SK-N-SH (cell line): ENCODE measurements at regions not wholly inside any gene's neighbourhood (a gene's known extent, or its start where the extent isn't known, plus 50 kb on each side); places are given as distances from the start of the nearest gene placed in this dataset.
A peak's percentile ranks its signal among the peaks of the same experiment; 100 is the strongest.

Experiments used
- CTCF ChIA-PET: fragments of 300-600, 350-600 bp; formaldehyde crosslinking; extraction: SDS; loops from one replicate; lab custom pipeline; 2021; lab: Yijun Ruan, JAX
- POLR2A ChIA-PET: fragments of 350-600 bp; sonication (Branson Sonifier 250); formaldehyde crosslinking; extraction: SDS; loops from one replicate; lab custom pipeline; 2020; ENCODE audit warnings: antibody characterized with exemption, inconsistent platforms; lab: Yijun Ruan, JAX
- DNase-seq: peaks from one replicate; pipeline ENCODE4 v3.0.0; 2012
- H2AFZ ChIP-seq: fragments of 200-600 bp; sonication (generic); 2 replicates; pipeline ENCODE4 v1.8.1; 2016; ENCODE audit warnings: antibody characterized with exemption, mild to moderate bottlenecking, low read depth
- H3F3A ChIP-seq: fragments of 200-600 bp; sonication (generic); replicated peaks from 2 replicates; pipeline ENCODE3; 2016; ENCODE audit warnings: antibody characterized with exemption, mild to moderate bottlenecking; ENCODE audit not compliant: insufficient read depth
- H3K27ac ChIP-seq, 2 experiments: fragments of 200-500 bp in 1 of 2; fragments of 200-600 bp in 1 of 2; sonication (Bioruptor generic) in 1 of 2; sonication (generic), shearing (Covaris generic) in 1 of 2; 2 replicates each; pipeline versions ENCODE4 v1.5.1 to v1.6.1; 2014 to 2016; ENCODE audit warnings: low read depth in 2 of 2, inconsistent platforms in 1 of 2, low read length in 1 of 2, mild to moderate bottlenecking in 1 of 2, mixed read lengths in 1 of 2
- H3K27me3 ChIP-seq: fragments of 200-600 bp; sonication (generic), shearing (Covaris generic); 2 replicates; pipeline ENCODE4 v1.6.1; 2016; ENCODE audit warnings: mixed run types; ENCODE audit not compliant: insufficient read depth
- H3K36me3 ChIP-seq, 2 experiments: fragments of 200-500 bp in 1 of 2; fragments of 200-600 bp in 1 of 2; sonication (Bioruptor generic) in 1 of 2; sonication (generic) in 1 of 2; replicated peaks in 1 of 2; 2 replicates each; pipeline versions ENCODE3 to v1.5.1; 2014 to 2016; ENCODE audit warnings: low read length in 1 of 2, mild to moderate bottlenecking in 1 of 2; ENCODE audit not compliant: insufficient read depth in 2 of 2, control insufficient read depth in 1 of 2
- H3K4me1 ChIP-seq, 2 experiments: fragments of 200-500 bp in 1 of 2; fragments of 200-600 bp in 1 of 2; sonication (Bioruptor generic) in 1 of 2; sonication (generic), shearing (Covaris generic) in 1 of 2; 2 replicates each; pipeline versions ENCODE4 v1.5.1 to v1.6.1; 2014 to 2016; ENCODE audit warnings: low read depth in 1 of 2, low read length in 1 of 2, mixed run types in 1 of 2; ENCODE audit not compliant: insufficient read depth in 2 of 2, control insufficient read depth in 1 of 2
- H3K4me2 ChIP-seq: fragments of 200-600 bp; sonication (generic), shearing (Covaris generic); 2 replicates; pipeline ENCODE4 v1.6.1; 2017; ENCODE audit warnings: mixed run types
- H3K4me3 ChIP-seq, 2 experiments: fragments of 200-500 bp in 1 of 2; fragments of 200-600 bp in 1 of 2; sonication (Bioruptor generic) in 1 of 2; sonication (generic), shearing (Covaris generic) in 1 of 2; 2 replicates each; pipeline versions ENCODE4 v1.5.1 to v1.8.1; 2014 to 2016; ENCODE audit warnings: low read depth in 2 of 2, inconsistent platforms in 1 of 2, low read length in 1 of 2, mild to moderate bottlenecking in 1 of 2, mixed read lengths in 1 of 2, moderate library complexity in 1 of 2
- H3K79me2 ChIP-seq: fragments of 200-600 bp; sonication (generic); 2 replicates; pipeline ENCODE4 v1.8.1; 2017; ENCODE audit warnings: mild to moderate bottlenecking; ENCODE audit not compliant: insufficient read depth
- H3K9ac ChIP-seq: fragments of 200-600 bp; sonication (generic); 2 replicates; pipeline ENCODE4 v1.6.1; 2017; ENCODE audit warnings: mixed run types
- H3K9me2 ChIP-seq: fragments of 200-600 bp; sonication (generic); 2 replicates; pipeline ENCODE4 v1.6.1; 2017; ENCODE audit warnings: mixed run types
- H3K9me3 ChIP-seq: fragments of 200-600 bp; sonication (generic); 2 replicates; pipeline ENCODE4 v1.6.1; 2017; ENCODE audit warnings: mixed run types, mild to moderate bottlenecking, moderate library complexity
- H4K20me1 ChIP-seq: fragments of 200-600 bp; sonication (generic); 2 replicates; pipeline ENCODE4 v1.6.1; 2017; ENCODE audit warnings: mild to moderate bottlenecking, mixed run types; ENCODE audit not compliant: insufficient read depth
- CHD2 ChIP-seq: fragments of 150-350 bp; IDR thresholded peaks from 2 replicates; pipeline ENCODE4 v1.6.1; 2018; ENCODE audit warnings: low read length; ENCODE audit not compliant: partially characterized antibody
- ELF1 ChIP-seq: IDR thresholded peaks from 2 replicates; pipeline ENCODE4 v1.4.0; 2012
- EP300 ChIP-seq, 2 experiments: IDR thresholded peaks; 2 replicates each; pipeline versions ENCODE4 v1.4.0 to v1.6.1; 2012; ENCODE audit warnings: borderline replicate concordance in 1 of 2, low read depth in 1 of 2, low read length in 1 of 2
- EZH2phosphoT487 ChIP-seq: fragments of 200-600 bp; sonication (generic); IDR thresholded peaks from 2 replicates; pipeline ENCODE4 v1.6.1; 2017; ENCODE audit warnings: low read depth, mixed run types, mild to moderate bottlenecking, antibody characterized with exemption, moderate library complexity, borderline replicate concordance
- FOXJ3 ChIP-seq: sonication (generic); formaldehyde crosslinking; IDR thresholded peaks from 2 replicates; pipeline ENCODE4 v1.5.1; 2020; ENCODE audit warnings: mild to moderate bottlenecking, missing genetic modification reagents
- GABPA ChIP-seq: IDR thresholded peaks from 2 replicates; pipeline ENCODE4 v1.4.0; 2012; ENCODE audit warnings: low read depth, mild to moderate bottlenecking
- GATA2 ChIP-seq: sonication (generic); formaldehyde crosslinking; IDR thresholded peaks from 2 replicates; pipeline ENCODE4 v1.5.0; 2020; ENCODE audit warnings: mild to moderate bottlenecking, missing genetic modification reagents
- NFIC ChIP-seq: IDR thresholded peaks from 2 replicates; pipeline ENCODE4 v1.4.0; 2012; ENCODE audit warnings: borderline replicate concordance
- PBX3 ChIP-seq: IDR thresholded peaks from 2 replicates; pipeline ENCODE4; 2012
- POLR2AphosphoS5 ChIP-seq: IDR thresholded peaks from 2 replicates; pipeline ENCODE4 v1.6.1; 2012; ENCODE audit warnings: low read depth, low read length
- RCOR1 ChIP-seq: fragments of 150-350 bp; IDR thresholded peaks from 2 replicates; pipeline ENCODE4 v1.6.1; 2017; ENCODE audit warnings: antibody characterized with exemption, low read length
- SIN3A ChIP-seq: IDR thresholded peaks from 2 replicates; pipeline ENCODE4 v1.6.1; 2012; ENCODE audit warnings: low read depth, mild to moderate bottlenecking, low read length, moderate library complexity, borderline replicate concordance
- SMC3 ChIP-seq: IDR thresholded peaks from 2 replicates; pipeline ENCODE4 v1.6.1; 2012; ENCODE audit warnings: low read depth, low read length, improper control_type of control experiment
- TAF1 ChIP-seq: IDR thresholded peaks from 2 replicates; pipeline ENCODE4 v1.6.1; 2012; ENCODE audit warnings: low read depth, mild to moderate bottlenecking, low read length, moderate library complexity, borderline replicate concordance
- TCF12 ChIP-seq: IDR thresholded peaks from 2 replicates; pipeline ENCODE4 v1.4.0; 2012
- TEAD4 ChIP-seq: IDR thresholded peaks from 2 replicates; pipeline ENCODE4 v1.4.0; 2012; ENCODE audit warnings: mild to moderate bottlenecking, borderline replicate concordance; ENCODE audit not compliant: insufficient read depth
- USF1 ChIP-seq: IDR thresholded peaks from 2 replicates; pipeline ENCODE4 v1.4.0; 2012; ENCODE audit warnings: low read depth, borderline replicate concordance
- USF2 ChIP-seq: fragments of 150-350 bp; IDR thresholded peaks from 2 replicates; pipeline ENCODE4 v1.6.1; 2017; ENCODE audit warnings: antibody characterized with exemption, low read length, low read depth, borderline replicate concordance
- YY1 ChIP-seq: IDR thresholded peaks from 2 replicates; pipeline ENCODE4 v1.4.0; 2012; ENCODE audit warnings: low read depth, mild to moderate bottlenecking
- WGBS: methylation state at CpG from one replicate; pipeline ENCODE4 v1.1.6; 2017; ENCODE audit warnings: low lambda C conversion rate; 5-methylcytosine and 5-hydroxymethylcytosine counted together

GRCh38 chr11:33492596-33492995 lies 208.0 kb downstream of the C11orf91 start:
- Histone ChIP-seq H3K4me3 (no peak overlapping the region), H3K36me3 (peaks cover 0 to 11% of the 10 kb centered on the region in 2 experiments), H3K27me3 (no peaks in the 10 kb centered on the region), H3K79me2 (peaks cover 100% of the 10 kb centered on the region), H3K9ac (no peak overlapping the region), H3K4me2 (peak overlapping the region; percentile 21; the same call in 1 of the 2 replicates), H3K9me2 (no peaks in the 10 kb centered on the region), H2AFZ (no peak overlapping the region), H3F3A (peaks cover 12% of the 10 kb centered on the region), H3K9me3 (no peaks in the 10 kb centered on the region), H3K4me1 (peaks cover 0 to 5% of the 10 kb centered on the region in 2 experiments; a peak in 2 of 4 replicates), H3K27ac (no peak overlapping the region), H4K20me1 (peaks cover 77% of the 10 kb centered on the region)
- ChIA-PET POLR2A (interaction anchor here (0.7 kb wide), 1 partner anchor 74 kb away, joined by 3 read pairs; no protein-coding TSS in a partner anchor), CTCF (interaction anchor here (1.6 kb wide), 1 partner anchor 202 kb away, joined by 5 read pairs; no protein-coding TSS in a partner anchor)
- TF ChIP-seq GATA2 (CRISPR knock-in tag) (peak; percentile 93), TAF1 (no peak), USF1 (no peak), GABPA (no peak), FOXJ3 (CRISPR knock-in tag) (no peak), SMC3 (no peak), TCF12 (0 out of 2 replicates have a peak, but pooled peaks have one; percentile 7), CHD2 (peak; percentile 33), USF2 (no peak), EP300 (IDR thresholded peaks at IDR 0.05; ENCODE audit: borderline replicate concordance in 1 of 2, low read depth in 1 of 2, low read length in 1 of 2) (peak in 1 of 2 experiments; percentile 8; a peak in 1 of 4 replicates), NFIC (no peak), RCOR1 (peak; percentile 73; the same call in 1 of the 2 replicates), PBX3 (no peak), YY1 (no peak), TEAD4 (no peak), ELF1 (no peak), POLR2AphosphoS5 (no peak), SIN3A (no peak), EZH2phosphoT487 (no peak)
- 37% methylated on average over 6 of the region's 6 CpGs for WGBS
- peak; percentile 19 for DNase-seq
